HCT116 (cell line): ENCODE measurements at regions not wholly inside any gene's neighbourhood (a gene's known extent, or its start where the extent isn't known, plus 50 kb on each side); places are given as distances from the start of the nearest gene placed in this dataset.

Source experiments
- ATAC-seq: fragments of 200-7000 bp; cut with Tn5 transposase; 2 replicates; pipeline ENCODE4 v1.9.1; 2020; ENCODE audit warnings: mild to moderate bottlenecking, moderate library complexity
- BruUV-seq: library from RNA; stranded (reverse); fragments of 400-500 nt; replicated peaks from 2 replicates; lab custom pipeline; 2021; lab: Mats Ljungman, UMichigan
- CTCF ChIA-PET: fragments of 300-600 bp; sonication (Branson Sonifier 250); formaldehyde crosslinking; loops from one replicate; lab custom pipeline; 2021; ENCODE audit warnings: antibody characterized with exemption; lab: Charles Lee
- POLR2A ChIA-PET: fragments of 300-600, 350-600 bp; sonication (Branson Sonifier 250); formaldehyde crosslinking; loops from one replicate; lab custom pipeline; 2021; ENCODE audit warnings: antibody characterized with exemption; lab: Charles Lee
- RAD21 ChIA-PET, 2 experiments: fragments of 300-600 bp; sonication (Branson Sonifier 250); formaldehyde crosslinking; loops; one replicate each; lab custom pipeline; 2023; ENCODE audit warnings: low total read pairs in 2 of 2; ENCODE audit not compliant: uncharacterized antibody in 2 of 2, unreplicated experiment in 2 of 2, low non-redundant PET in 1 of 2; lab: Charles Lee
- DNase-seq: peaks from one replicate; pipeline ENCODE4 v3.0.0-alpha.2; 2010; ENCODE audit warnings: low read depth, low spot score
- H2AFZ ChIP-seq: fragments of 200-600 bp; shearing (Covaris generic), sonication (generic); 2 replicates; pipeline ENCODE4 v1.6.1; 2017; ENCODE audit warnings: low read depth, mixed run types, mixed read lengths, antibody characterized with exemption, low read length; ENCODE audit not compliant: poor library complexity, severe bottlenecking
- H3K27ac ChIP-seq: 2 replicates; pipeline ENCODE4 v1.5.1; 2012; ENCODE audit warnings: low read depth, low read length
- H3K27me3 ChIP-seq: fragments of 200-600 bp; sonication (generic); 2 replicates; pipeline ENCODE4 v1.6.1; 2016; ENCODE audit warnings: mixed run types, low read length, mixed read lengths; ENCODE audit not compliant: insufficient read depth
- H3K36me3 ChIP-seq, 2 experiments: fragments of 200-500 bp in 1 of 2; fragments of 200-600 bp in 1 of 2; sonication (Bioruptor generic) in 1 of 2; sonication (generic) in 1 of 2; 2 replicates each; pipeline versions ENCODE4 v1.5.1 to v1.6.1; 2014 to 2016; ENCODE audit warnings: low read length in 2 of 2, inconsistent platforms in 1 of 2, mixed read lengths in 1 of 2, mixed run types in 1 of 2; ENCODE audit not compliant: insufficient read depth in 2 of 2, control insufficient read depth in 1 of 2
- H3K4me1 ChIP-seq, 2 experiments: fragments of 200-600 bp in 1 of 2; sonication (generic) in 1 of 2; 2 replicates each; pipeline versions ENCODE4 v1.5.1 to v1.6.1; 2012 to 2017; ENCODE audit warnings: low read length in 2 of 2, inconsistent platforms in 1 of 2, mild to moderate bottlenecking in 1 of 2, mixed read lengths in 1 of 2, mixed run types in 1 of 2, moderate library complexity in 1 of 2; ENCODE audit not compliant: insufficient read depth in 2 of 2, control insufficient read depth in 1 of 2
- H3K4me2 ChIP-seq: fragments of 200-600 bp; sonication (generic); 2 replicates; pipeline ENCODE4 v1.6.1; 2017; ENCODE audit warnings: mixed run types, low read length, mixed read lengths
- H3K4me3 ChIP-seq, 2 experiments: fragments of 200-600 bp in 1 of 2; sonication (generic) in 1 of 2; replicated peaks in 1 of 2; 2 replicates each; pipeline ENCODE4 v1.5.1; 2011 to 2016; ENCODE audit warnings: low read length in 2 of 2, control low read depth in 1 of 2, low read depth in 1 of 2, mild to moderate bottlenecking in 1 of 2, mixed read lengths in 1 of 2, mixed run types in 1 of 2
- H3K79me2 ChIP-seq: fragments of 200-600 bp; sonication (generic); 2 replicates; pipeline ENCODE4 v1.6.1; 2017; ENCODE audit warnings: mild to moderate bottlenecking, mixed run types, low read length, moderate library complexity, mixed read lengths; ENCODE audit not compliant: insufficient read depth
- H3K9ac ChIP-seq: fragments of 200-600 bp; sonication (generic); 2 replicates; pipeline ENCODE4 v1.6.1; 2016; ENCODE audit warnings: low read length, mixed read lengths
- H3K9me2 ChIP-seq: fragments of 200-600 bp; sonication (generic), shearing (Covaris generic); 2 replicates; pipeline ENCODE4 v1.6.1; 2017; ENCODE audit warnings: mixed run types, mild to moderate bottlenecking, moderate library complexity; ENCODE audit not compliant: insufficient read depth
- H3K9me3 ChIP-seq, 2 experiments: fragments of 200-500 bp in 1 of 2; fragments of 200-600 bp in 1 of 2; sonication (Bioruptor generic) in 1 of 2; sonication (generic) in 1 of 2; 2 replicates each; pipeline ENCODE4 v1.6.1; 2014 to 2017; ENCODE audit warnings: low read length in 2 of 2, mixed read lengths in 2 of 2, inconsistent platforms in 1 of 2, low read depth in 1 of 2, mild to moderate bottlenecking in 1 of 2, mixed run types in 1 of 2, moderate library complexity in 1 of 2; ENCODE audit not compliant: control insufficient read depth in 1 of 2, insufficient read depth in 1 of 2
- H4K20me1 ChIP-seq: fragments of 200-600 bp; sonication (generic), shearing (Covaris generic); 2 replicates; pipeline ENCODE4 v1.6.1; 2017; ENCODE audit warnings: mixed run types, mild to moderate bottlenecking, moderate library complexity; ENCODE audit not compliant: insufficient read depth
- CBX3 ChIP-seq: IDR thresholded peaks from 2 replicates; pipeline ENCODE4 v1.6.1; 2012; ENCODE audit warnings: low read depth
- CEBPB ChIP-seq: IDR thresholded peaks from 2 replicates; pipeline ENCODE4 v1.6.1; 2012; ENCODE audit warnings: low read depth
- ELF1 ChIP-seq: IDR thresholded peaks from 2 replicates; pipeline ENCODE4 v1.6.1; 2012; ENCODE audit warnings: low read depth, borderline replicate concordance
- EZH2 ChIP-seq: fragments of 200-600 bp; sonication (generic); IDR thresholded peaks from 2 replicates; pipeline ENCODE4 v1.6.1; 2017; ENCODE audit warnings: antibody characterized with exemption, mixed run types
- EZH2phosphoT487 ChIP-seq: fragments of 200-600 bp; IDR thresholded peaks from 2 replicates; pipeline ENCODE4 v1.6.1; 2018; ENCODE audit warnings: antibody characterized with exemption, borderline replicate concordance
- FOSL1 ChIP-seq: IDR thresholded peaks from 2 replicates; pipeline ENCODE4 v1.6.1; 2012; ENCODE audit warnings: low read depth
- JUND ChIP-seq: IDR thresholded peaks from 2 replicates; pipeline ENCODE4 v1.6.1; 2012
- POLR2A ChIP-seq: IDR thresholded peaks from 2 replicates; pipeline ENCODE4 v1.7.0; 2011; ENCODE audit warnings: borderline replicate concordance; ENCODE audit not compliant: insufficient read depth, insufficient read length; ENCODE audit errors: extremely low read depth
- POLR2AphosphoS5 ChIP-seq: IDR thresholded peaks from 2 replicates; pipeline ENCODE4 v1.6.1; 2011; ENCODE audit warnings: mild to moderate bottlenecking, low read depth, low read length, moderate library complexity
- SIN3A ChIP-seq: IDR thresholded peaks from 2 replicates; pipeline ENCODE4 v1.6.1; 2012; ENCODE audit warnings: low read depth
- SP1 ChIP-seq: IDR thresholded peaks from 2 replicates; pipeline ENCODE4 v1.6.1; 2012; ENCODE audit warnings: low read depth
- SRF ChIP-seq: IDR thresholded peaks from 2 replicates; pipeline ENCODE4 v1.6.1; 2012; ENCODE audit warnings: low read depth
- TCF7L2 ChIP-seq: IDR thresholded peaks from 2 replicates; pipeline ENCODE4 v1.7.0; 2011; ENCODE audit warnings: borderline replicate concordance, inconsistent platforms; ENCODE audit not compliant: insufficient read depth, insufficient read length; ENCODE audit errors: extremely low read depth
- ZFX ChIP-seq: fragments of 450-650 bp; IDR thresholded peaks from 2 replicates; pipeline ENCODE4 v1.6.1; 2017
- intact Hi-C: fragments of 100-400 bp; cut with micrococcal nuclease; formaldehyde crosslinking; loops from 2 replicates; pipeline ENCODE4 v1.10.0; 2022
- TF ChIP-seq, protein P1 (sequence below), 3 experiments: fragments of 200-600 bp in 1 of 3; sonication (generic) in 1 of 3; IDR thresholded peaks in 2 of 3; conservative IDR thresholded peaks in 1 of 3; 2 replicates each; pipeline ENCODE4 v1.5.1; 2012 to 2017; ENCODE audit warnings: low read depth in 2 of 3, low read length in 2 of 3, antibody characterized with exemption in 1 of 3, borderline replicate concordance in 1 of 3, control low read depth in 1 of 3, mild to moderate bottlenecking in 1 of 3, mixed read lengths in 1 of 3, mixed run types in 1 of 3, moderate library complexity in 1 of 3; ENCODE audit not compliant: insufficient read depth in 1 of 3
- TF ChIP-seq, protein P2 (sequence below): IDR thresholded peaks from 2 replicates; pipeline ENCODE4 v1.6.1; 2012
- TF ChIP-seq, protein P3 (sequence below): IDR thresholded peaks from 2 replicates; pipeline ENCODE4 v1.6.1; 2011; ENCODE audit warnings: mild to moderate bottlenecking, low read length, moderate library complexity; ENCODE audit not compliant: insufficient replicate concordance; ENCODE audit errors: extremely low read depth
- TF ChIP-seq, protein P4 (sequence below): IDR thresholded peaks from 2 replicates; pipeline ENCODE4 v1.6.1; 2012; ENCODE audit warnings: low read depth
- TF ChIP-seq, protein P5 (sequence below): IDR thresholded peaks from 2 replicates; pipeline ENCODE4 v1.6.1; 2012

DNA sequence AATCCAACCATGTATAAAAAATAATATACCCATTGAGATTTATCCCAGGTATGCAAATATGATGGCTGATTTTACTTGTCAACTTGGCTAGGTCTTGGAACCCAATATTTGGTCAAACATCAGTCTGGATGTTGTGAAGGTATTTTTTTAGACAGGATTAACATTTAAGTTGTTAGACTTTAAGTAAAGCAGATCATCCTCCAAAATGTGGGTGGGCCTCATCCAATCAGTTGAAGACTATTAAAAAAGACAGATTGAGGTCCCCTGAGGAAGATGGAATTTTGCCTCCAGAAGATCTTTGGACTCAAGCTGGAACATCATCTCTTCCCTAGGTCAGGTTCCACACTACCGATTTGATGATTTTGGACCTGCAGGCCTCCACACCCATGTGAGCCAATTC is 271.2 kb downstream of the TMEM121 start:
- POLR2A ChIA-PET, result no interaction called here
- Histone ChIP-seq H3K9me3 (no peaks in the 10 kb centered on the region), H3K4me2 (no peak overlapping the region), H3K27ac (no peak overlapping the region), H3K79me2 (no peaks in the 10 kb centered on the region), H3K9me2 (no peaks in the 10 kb centered on the region), H3K4me3 (no peak overlapping the region), H3K9ac (no peak overlapping the region), H3K27me3 (no peaks in the 10 kb centered on the region), H2AFZ (no peak overlapping the region), H4K20me1 (no peaks in the 10 kb centered on the region), H3K4me1 (no peaks in the 10 kb centered on the region), H3K36me3 (no peaks in the 10 kb centered on the region)
- no peak for ATAC-seq
- intact Hi-C loops, result no loop called here
- no TSS peak for BruUV-seq
- TF ChIP-seq, protein P1, sequence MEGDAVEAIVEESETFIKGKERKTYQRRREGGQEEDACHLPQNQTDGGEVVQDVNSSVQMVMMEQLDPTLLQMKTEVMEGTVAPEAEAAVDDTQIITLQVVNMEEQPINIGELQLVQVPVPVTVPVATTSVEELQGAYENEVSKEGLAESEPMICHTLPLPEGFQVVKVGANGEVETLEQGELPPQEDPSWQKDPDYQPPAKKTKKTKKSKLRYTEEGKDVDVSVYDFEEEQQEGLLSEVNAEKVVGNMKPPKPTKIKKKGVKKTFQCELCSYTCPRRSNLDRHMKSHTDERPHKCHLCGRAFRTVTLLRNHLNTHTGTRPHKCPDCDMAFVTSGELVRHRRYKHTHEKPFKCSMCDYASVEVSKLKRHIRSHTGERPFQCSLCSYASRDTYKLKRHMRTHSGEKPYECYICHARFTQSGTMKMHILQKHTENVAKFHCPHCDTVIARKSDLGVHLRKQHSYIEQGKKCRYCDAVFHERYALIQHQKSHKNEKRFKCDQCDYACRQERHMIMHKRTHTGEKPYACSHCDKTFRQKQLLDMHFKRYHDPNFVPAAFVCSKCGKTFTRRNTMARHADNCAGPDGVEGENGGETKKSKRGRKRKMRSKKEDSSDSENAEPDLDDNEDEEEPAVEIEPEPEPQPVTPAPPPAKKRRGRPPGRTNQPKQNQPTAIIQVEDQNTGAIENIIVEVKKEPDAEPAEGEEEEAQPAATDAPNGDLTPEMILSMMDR (IDR thresholded peaks at IDR 0.05 in 2 of 3, conservative IDR thresholded peaks at IDR 0.05 in 1 of 3; ENCODE audit: borderline replicate concordance in 1 of 3, insufficient read depth in 1 of 3, low read depth in 2 of 3, low read length in 2 of 3), result no peak
- no peak for TF ChIP-seq SIN3A
- TF ChIP-seq, protein P2, sequence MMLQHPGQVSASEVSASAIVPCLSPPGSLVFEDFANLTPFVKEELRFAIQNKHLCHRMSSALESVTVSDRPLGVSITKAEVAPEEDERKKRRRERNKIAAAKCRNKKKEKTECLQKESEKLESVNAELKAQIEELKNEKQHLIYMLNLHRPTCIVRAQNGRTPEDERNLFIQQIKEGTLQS, result no peak
- no peak for TF ChIP-seq ZFX
- no peak for TF ChIP-seq CBX3
- TF ChIP-seq EZH2, result no peak
- TF ChIP-seq, protein P3, sequence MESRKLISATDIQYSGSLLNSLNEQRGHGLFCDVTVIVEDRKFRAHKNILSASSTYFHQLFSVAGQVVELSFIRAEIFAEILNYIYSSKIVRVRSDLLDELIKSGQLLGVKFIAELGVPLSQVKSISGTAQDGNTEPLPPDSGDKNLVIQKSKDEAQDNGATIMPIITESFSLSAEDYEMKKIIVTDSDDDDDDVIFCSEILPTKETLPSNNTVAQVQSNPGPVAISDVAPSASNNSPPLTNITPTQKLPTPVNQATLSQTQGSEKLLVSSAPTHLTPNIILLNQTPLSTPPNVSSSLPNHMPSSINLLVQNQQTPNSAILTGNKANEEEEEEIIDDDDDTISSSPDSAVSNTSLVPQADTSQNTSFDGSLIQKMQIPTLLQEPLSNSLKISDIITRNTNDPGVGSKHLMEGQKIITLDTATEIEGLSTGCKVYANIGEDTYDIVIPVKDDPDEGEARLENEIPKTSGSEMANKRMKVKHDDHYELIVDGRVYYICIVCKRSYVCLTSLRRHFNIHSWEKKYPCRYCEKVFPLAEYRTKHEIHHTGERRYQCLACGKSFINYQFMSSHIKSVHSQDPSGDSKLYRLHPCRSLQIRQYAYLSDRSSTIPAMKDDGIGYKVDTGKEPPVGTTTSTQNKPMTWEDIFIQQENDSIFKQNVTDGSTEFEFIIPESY, result no peak
- TF ChIP-seq POLR2AphosphoS5, result no peak
- no peak for TF ChIP-seq POLR2A
- TF ChIP-seq ELF1, result no peak
- TF ChIP-seq SRF, result no peak
- TF ChIP-seq SP1, result no peak
- TF ChIP-seq, protein P4, sequence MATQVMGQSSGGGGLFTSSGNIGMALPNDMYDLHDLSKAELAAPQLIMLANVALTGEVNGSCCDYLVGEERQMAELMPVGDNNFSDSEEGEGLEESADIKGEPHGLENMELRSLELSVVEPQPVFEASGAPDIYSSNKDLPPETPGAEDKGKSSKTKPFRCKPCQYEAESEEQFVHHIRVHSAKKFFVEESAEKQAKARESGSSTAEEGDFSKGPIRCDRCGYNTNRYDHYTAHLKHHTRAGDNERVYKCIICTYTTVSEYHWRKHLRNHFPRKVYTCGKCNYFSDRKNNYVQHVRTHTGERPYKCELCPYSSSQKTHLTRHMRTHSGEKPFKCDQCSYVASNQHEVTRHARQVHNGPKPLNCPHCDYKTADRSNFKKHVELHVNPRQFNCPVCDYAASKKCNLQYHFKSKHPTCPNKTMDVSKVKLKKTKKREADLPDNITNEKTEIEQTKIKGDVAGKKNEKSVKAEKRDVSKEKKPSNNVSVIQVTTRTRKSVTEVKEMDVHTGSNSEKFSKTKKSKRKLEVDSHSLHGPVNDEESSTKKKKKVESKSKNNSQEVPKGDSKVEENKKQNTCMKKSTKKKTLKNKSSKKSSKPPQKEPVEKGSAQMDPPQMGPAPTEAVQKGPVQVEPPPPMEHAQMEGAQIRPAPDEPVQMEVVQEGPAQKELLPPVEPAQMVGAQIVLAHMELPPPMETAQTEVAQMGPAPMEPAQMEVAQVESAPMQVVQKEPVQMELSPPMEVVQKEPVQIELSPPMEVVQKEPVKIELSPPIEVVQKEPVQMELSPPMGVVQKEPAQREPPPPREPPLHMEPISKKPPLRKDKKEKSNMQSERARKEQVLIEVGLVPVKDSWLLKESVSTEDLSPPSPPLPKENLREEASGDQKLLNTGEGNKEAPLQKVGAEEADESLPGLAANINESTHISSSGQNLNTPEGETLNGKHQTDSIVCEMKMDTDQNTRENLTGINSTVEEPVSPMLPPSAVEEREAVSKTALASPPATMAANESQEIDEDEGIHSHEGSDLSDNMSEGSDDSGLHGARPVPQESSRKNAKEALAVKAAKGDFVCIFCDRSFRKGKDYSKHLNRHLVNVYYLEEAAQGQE, result no peak
- TF ChIP-seq EZH2phosphoT487, result no peak
- TF ChIP-seq CEBPB, result no peak
- TF ChIP-seq, protein P5, sequence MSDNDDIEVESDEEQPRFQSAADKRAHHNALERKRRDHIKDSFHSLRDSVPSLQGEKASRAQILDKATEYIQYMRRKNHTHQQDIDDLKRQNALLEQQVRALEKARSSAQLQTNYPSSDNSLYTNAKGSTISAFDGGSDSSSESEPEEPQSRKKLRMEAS, result no peak
- no peak for TF ChIP-seq JUND
- TF ChIP-seq TCF7L2, result no peak
- TF ChIP-seq FOSL1, result no peak
- RAD21 ChIA-PET, result no interaction called here
- CTCF ChIA-PET, result no interaction called here
- DNase-seq, result no peak
